H9 (cell line): ENCODE measurements at regions not wholly inside any gene's neighbourhood (a gene's known extent, or its start where the extent isn't known, plus 50 kb on each side); places are given as distances from the start of the nearest gene placed in this dataset.

ENCODE experiments used
- DNase-seq: peaks from one replicate; pipeline ENCODE4 v3.0.0-alpha.2; 2017
- H2AFZ ChIP-seq: one replicate; pipeline ENCODE4 v1.6.1; 2013; ENCODE audit warnings: mild to moderate bottlenecking, low read length, control low read depth, moderate library complexity
- H2AK5ac ChIP-seq: 2 replicates; pipeline ENCODE4 v1.6.1; 2013; ENCODE audit warnings: low read length, control low read depth, mixed read lengths; ENCODE audit not compliant: insufficient read length
- H2BK120ac ChIP-seq: one replicate; pipeline ENCODE4 v1.6.1; 2013; ENCODE audit warnings: low read depth, mild to moderate bottlenecking, low read length, control low read depth, inconsistent platforms; ENCODE audit not compliant: poor library complexity, severe bottlenecking
- H2BK12ac ChIP-seq: 2 replicates; pipeline ENCODE4 v1.6.1; 2013; ENCODE audit warnings: low read length, control low read depth, mixed read lengths, low read depth; ENCODE audit not compliant: insufficient read length
- H2BK15ac ChIP-seq: 2 replicates; pipeline ENCODE4 v1.6.1; 2013; ENCODE audit warnings: low read depth, low read length, control low read depth
- H2BK20ac ChIP-seq: one replicate; pipeline ENCODE4 v1.6.1; 2013; ENCODE audit warnings: low read depth, mild to moderate bottlenecking, low read length, control low read depth, inconsistent platforms; ENCODE audit not compliant: poor library complexity, severe bottlenecking
- H2BK5ac ChIP-seq: 2 replicates; pipeline ENCODE4 v1.6.1; 2013; ENCODE audit warnings: low read length, control low read depth, mixed read lengths; ENCODE audit not compliant: insufficient read length
- H3K14ac ChIP-seq: 2 replicates; pipeline ENCODE4 v1.6.1; 2013; ENCODE audit warnings: low read length, control low read depth; ENCODE audit not compliant: insufficient read depth
- H3K18ac ChIP-seq: 2 replicates; pipeline ENCODE4 v1.6.1; 2013; ENCODE audit warnings: low read depth, mild to moderate bottlenecking, mixed read lengths, low read length, control low read depth; ENCODE audit not compliant: insufficient read length
- H3K23ac ChIP-seq: 2 replicates; pipeline ENCODE4 v1.6.1; 2013; ENCODE audit warnings: low read length, control low read depth, mixed read lengths, low read depth; ENCODE audit not compliant: insufficient read length
- H3K23me2 ChIP-seq: 2 replicates; pipeline ENCODE4 v1.6.1; 2013; ENCODE audit warnings: low read depth, mild to moderate bottlenecking, mixed read lengths, low read length, control low read depth; ENCODE audit not compliant: insufficient read length, poor library complexity, severe bottlenecking
- H3K27ac ChIP-seq: 2 replicates; pipeline ENCODE4 v1.5.1; 2013; ENCODE audit warnings: low read length, control low read depth, mixed read lengths, low read depth; ENCODE audit not compliant: insufficient read length
- H3K27me3 ChIP-seq: 2 replicates; pipeline ENCODE4 v1.6.1; 2013; ENCODE audit warnings: low read length, control low read depth, inconsistent platforms; ENCODE audit not compliant: insufficient read depth
- H3K4ac ChIP-seq: 2 replicates; pipeline ENCODE4 v1.6.1; 2013; ENCODE audit warnings: low read depth, mild to moderate bottlenecking, control low read depth, inconsistent platforms, low read length, moderate library complexity
- H3K4me1 ChIP-seq: 2 replicates; pipeline ENCODE4 v1.6.1; 2013; ENCODE audit warnings: low read length, control low read depth, inconsistent platforms; ENCODE audit not compliant: insufficient read depth
- H3K4me2 ChIP-seq: 2 replicates; pipeline ENCODE4 v1.6.1; 2013; ENCODE audit warnings: low read length, control low read depth, mixed read lengths; ENCODE audit not compliant: insufficient read length, insufficient read depth
- H3K56ac ChIP-seq: 2 replicates; pipeline ENCODE4 v1.6.1; 2013; ENCODE audit warnings: low read depth, mild to moderate bottlenecking, mixed read lengths, low read length, control low read depth; ENCODE audit not compliant: insufficient read length
- H3K79me1 ChIP-seq: 2 replicates; pipeline ENCODE4 v1.6.1; 2013; ENCODE audit warnings: low read depth, mild to moderate bottlenecking, moderate library complexity, low read length, control low read depth, inconsistent platforms; ENCODE audit not compliant: insufficient read depth, poor library complexity, severe bottlenecking
- H3K79me2 ChIP-seq: 2 replicates; pipeline ENCODE4 v1.6.1; 2013; ENCODE audit warnings: low read length, control low read depth, inconsistent platforms; ENCODE audit not compliant: insufficient read depth
- H3K9ac ChIP-seq: 2 replicates; pipeline ENCODE4 v1.6.1; 2013; ENCODE audit warnings: low read length, control low read depth, mixed read lengths; ENCODE audit not compliant: insufficient read length; ENCODE audit errors: extremely low read depth
- H3K9me3 ChIP-seq: one replicate; pipeline ENCODE4 v1.6.1; 2013; ENCODE audit warnings: low read depth, low read length, inconsistent platforms; ENCODE audit not compliant: control insufficient read depth
- H3T11ph ChIP-seq: one replicate; pipeline ENCODE4 v1.6.1; 2013; ENCODE audit warnings: mild to moderate bottlenecking, low read length, control low read depth, inconsistent platforms
- H4K20me1 ChIP-seq: one replicate; pipeline ENCODE4 v1.6.1; 2013; ENCODE audit not compliant: control insufficient read depth, insufficient read length, insufficient read depth
- H4K5ac ChIP-seq: 2 replicates; pipeline ENCODE4 v1.6.1; 2013; ENCODE audit warnings: low read depth, mild to moderate bottlenecking, mixed read lengths, low read length, control low read depth; ENCODE audit not compliant: insufficient read length
- H4K8ac ChIP-seq: replicated peaks from 2 replicates; pipeline ENCODE4 v1.6.1; 2013; ENCODE audit warnings: low read length, control low read depth, mixed read lengths, low read depth; ENCODE audit not compliant: insufficient read length
- H4K91ac ChIP-seq: 2 replicates; pipeline ENCODE4 v1.6.1; 2013; ENCODE audit warnings: low read depth, mild to moderate bottlenecking, moderate library complexity, mixed read lengths, low read length, control low read depth; ENCODE audit not compliant: insufficient read length
- H3K27ac Mint-ChIP-seq, 3 experiments: 2 replicates in 2 of 3; 3 replicates in 1 of 3; pipeline ENCODE4 v1.8.0; 2020 to 2021; ENCODE audit warnings: mixed read lengths in 3 of 3, mild to moderate bottlenecking in 1 of 3, moderate library complexity in 1 of 3
- H3K27me3 Mint-ChIP-seq: 2 replicates; pipeline ENCODE4 v1.8.0; 2021; ENCODE audit warnings: low read depth, mild to moderate bottlenecking, moderate library complexity, mixed read lengths
- H3K36me3 Mint-ChIP-seq, 3 experiments: 2 replicates in 2 of 3; 3 replicates in 1 of 3; pipeline ENCODE4 v1.8.0; 2020 to 2021; ENCODE audit warnings: low read depth in 3 of 3, mixed read lengths in 3 of 3; ENCODE audit not compliant: insufficient read depth in 1 of 3
- H3K4me1 Mint-ChIP-seq, 2 experiments: 2 replicates each; pipeline ENCODE4 v1.8.0; 2020; ENCODE audit warnings: mixed read lengths in 2 of 2
- H3K4me3 Mint-ChIP-seq, 2 experiments: 2 replicates in 1 of 2; 3 replicates in 1 of 2; pipeline ENCODE4 v1.8.0; 2020 to 2021; ENCODE audit warnings: mild to moderate bottlenecking in 2 of 2, mixed read lengths in 2 of 2, moderate library complexity in 1 of 2
- H3K9me3 Mint-ChIP-seq, 2 experiments: 2 replicates in 1 of 2; 3 replicates in 1 of 2; pipeline ENCODE4 v1.8.0; 2020; ENCODE audit warnings: mild to moderate bottlenecking in 2 of 2, mixed read lengths in 2 of 2, moderate library complexity in 1 of 2
- WGBS: extraction: QIAGEN DNeasy Blood & Tissue Kit; methylation state at CpG from one replicate; pipeline ENCODE4 v1.1.7; 2013; ENCODE audit warnings: missing lambda C conversion rate, low lambda C conversion rate, mixed read lengths; ENCODE audit not compliant: insufficient read length; ENCODE audit errors: extremely low coverage; 5-methylcytosine and 5-hydroxymethylcytosine counted together
- TF ChIP-seq, protein P1 (sequence below): fragments of 200-600 bp; sonication (generic); conservative IDR thresholded peaks from 3 replicates; pipeline ENCODE4 v1.8.0; 2021; ENCODE audit warnings: antibody characterized with exemption, mild to moderate bottlenecking

DNA sequence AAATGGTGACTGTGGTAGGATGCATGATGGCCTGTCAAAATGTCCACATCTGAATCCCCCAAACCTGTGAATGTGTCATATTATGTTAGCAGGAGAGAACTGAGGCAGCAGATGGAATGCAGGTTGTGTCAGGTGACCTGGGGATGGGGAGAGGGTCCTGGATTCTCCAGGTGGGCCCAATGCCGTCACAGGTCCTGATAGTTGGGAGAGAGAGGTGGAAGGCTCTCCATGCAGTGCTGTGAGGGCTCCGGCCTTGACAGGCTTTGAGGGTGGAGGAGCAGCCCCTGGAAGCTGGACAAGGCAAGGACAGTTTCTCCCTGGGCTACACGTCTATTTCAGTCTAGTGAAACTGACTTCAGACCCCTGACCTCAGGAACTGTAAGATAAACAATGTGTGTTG lies 330.9 kb upstream of the ZNF32 start:
- Histone ChIP-seq H3K4me1 (no peaks in the 10 kb centered on the region), H3K4ac (no peak overlapping the region), H3K23me2 (no peaks in the 10 kb centered on the region), H2AFZ (no peak overlapping the region), H4K8ac (no peak overlapping the region), H3K79me2 (no peaks in the 10 kb centered on the region), H3K56ac (no peak overlapping the region), H3K27me3 (no peaks in the 10 kb centered on the region), H3K9me3 (no peaks in the 10 kb centered on the region), H3K4me2 (no peak overlapping the region), H3T11ph (no peak overlapping the region), H3K18ac (no peak overlapping the region), H2BK120ac (no peak overlapping the region), H4K91ac (no peak overlapping the region), H3K79me1 (no peaks in the 10 kb centered on the region), H2AK5ac (no peak overlapping the region), H2BK5ac (no peak overlapping the region), H3K27ac (no peak overlapping the region), H3K9ac (no peak overlapping the region), H2BK12ac (no peak overlapping the region), H4K20me1 (no peaks in the 10 kb centered on the region), H2BK20ac (no peak overlapping the region), H2BK15ac (no peak overlapping the region), H3K23ac (no peak overlapping the region), H3K14ac (no peak overlapping the region), H4K5ac (no peak overlapping the region)
- no CpG with 5 or more reads among the region's 3 CpGs for WGBS
- TF ChIP-seq, protein P1, sequence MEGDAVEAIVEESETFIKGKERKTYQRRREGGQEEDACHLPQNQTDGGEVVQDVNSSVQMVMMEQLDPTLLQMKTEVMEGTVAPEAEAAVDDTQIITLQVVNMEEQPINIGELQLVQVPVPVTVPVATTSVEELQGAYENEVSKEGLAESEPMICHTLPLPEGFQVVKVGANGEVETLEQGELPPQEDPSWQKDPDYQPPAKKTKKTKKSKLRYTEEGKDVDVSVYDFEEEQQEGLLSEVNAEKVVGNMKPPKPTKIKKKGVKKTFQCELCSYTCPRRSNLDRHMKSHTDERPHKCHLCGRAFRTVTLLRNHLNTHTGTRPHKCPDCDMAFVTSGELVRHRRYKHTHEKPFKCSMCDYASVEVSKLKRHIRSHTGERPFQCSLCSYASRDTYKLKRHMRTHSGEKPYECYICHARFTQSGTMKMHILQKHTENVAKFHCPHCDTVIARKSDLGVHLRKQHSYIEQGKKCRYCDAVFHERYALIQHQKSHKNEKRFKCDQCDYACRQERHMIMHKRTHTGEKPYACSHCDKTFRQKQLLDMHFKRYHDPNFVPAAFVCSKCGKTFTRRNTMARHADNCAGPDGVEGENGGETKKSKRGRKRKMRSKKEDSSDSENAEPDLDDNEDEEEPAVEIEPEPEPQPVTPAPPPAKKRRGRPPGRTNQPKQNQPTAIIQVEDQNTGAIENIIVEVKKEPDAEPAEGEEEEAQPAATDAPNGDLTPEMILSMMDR, result no peak
- Mint-ChIP-seq H3K4me1 (peaks cover 0 to 3% of the 10 kb centered on the region in 2 experiments; a peak in 1 of 4 replicates), H3K9me3 (no peaks in the 10 kb centered on the region; a peak in 1 of 5 replicates), H3K36me3 (no peaks in the 10 kb centered on the region), H3K27me3 (no peaks in the 10 kb centered on the region; the same call in none of the 2 replicates), H3K27ac (no peak overlapping the region), H3K4me3 (no peak overlapping the region)
- DNase-seq, result no peak
